Breast epithelium (tissue), 4 donors: ENCODE measurements at regions not wholly inside any gene's neighbourhood (a gene's known extent, or its start where the extent isn't known, plus 50 kb on each side); places are given as distances from the start of the nearest gene placed in this dataset.

Experiments used
- DNase-seq, 2 donors: peaks; one replicate each; pipeline ENCODE4 v3.0.0-alpha.2; 2019; ENCODE audit warnings: low spot score in 2 of 2
- H3K27ac ChIP-seq, 2 donors: fragments of 200-600 bp; sonication (generic) in 1 of 2; one replicate each; pipeline ENCODE4 v1.5.1; 2016 to 2019; ENCODE audit warnings: mild to moderate bottlenecking in 1 of 2
- H3K27me3 ChIP-seq, 2 donors: fragments of 200-600 bp; sonication (generic) in 1 of 2; one replicate each; pipeline versions ENCODE4 v1.5.1 to v1.6.0; 2017 to 2019; ENCODE audit warnings: control low read depth in 1 of 2, mild to moderate bottlenecking in 1 of 2
- H3K36me3 ChIP-seq: fragments of 200-600 bp; one replicate; pipeline ENCODE4 v1.5.1; 2019
- H3K4me1 ChIP-seq, 2 donors: fragments of 200-600 bp; sonication (generic); one replicate each; pipeline ENCODE4 v1.5.1; 2016 to 2019; ENCODE audit warnings: control low read depth in 1 of 2
- H3K4me3 ChIP-seq, 3 donors: fragments of 200-600 bp; sonication (generic); 1 replicate in 2 of 3; 2 replicates in 1 of 3; pipeline ENCODE4 v1.5.1; 2016 to 2019; ENCODE audit warnings: mild to moderate bottlenecking in 3 of 3, moderate library complexity in 2 of 3
- H3K9me3 ChIP-seq, 2 donors: fragments of 200-600 bp; sonication (generic) in 1 of 2; one replicate each; pipeline ENCODE4 v1.5.1; 2016 to 2019; ENCODE audit warnings: control low read depth in 1 of 2
- POLR2A ChIP-seq: fragments of 450-650 bp; IDR thresholded peaks from one replicate; pipeline ENCODE4 v1.6.1; 2016; ENCODE audit warnings: antibody characterized with exemption, mild to moderate bottlenecking, moderate library complexity
- POLR2AphosphoS5 ChIP-seq, 3 donors: sonication (generic); formaldehyde crosslinking; IDR thresholded peaks; one replicate each; pipeline ENCODE4 v1.6.1; 2017; ENCODE audit warnings: antibody characterized with exemption in 3 of 3
- intact Hi-C: fragments of 100-400 bp; cut with DNase I; formaldehyde crosslinking; loops from one replicate; pipeline ENCODE4 v1.15.1; 2023; ENCODE audit warnings: low total_unique reads
- TF ChIP-seq, protein P1 (sequence below), 3 donors: fragments of 450-650 bp; IDR thresholded peaks; one replicate each; pipeline ENCODE4 v1.5.1; 2016 to 2017; ENCODE audit warnings: antibody characterized with exemption in 3 of 3, mild to moderate bottlenecking in 3 of 3, moderate library complexity in 3 of 3

DNA sequence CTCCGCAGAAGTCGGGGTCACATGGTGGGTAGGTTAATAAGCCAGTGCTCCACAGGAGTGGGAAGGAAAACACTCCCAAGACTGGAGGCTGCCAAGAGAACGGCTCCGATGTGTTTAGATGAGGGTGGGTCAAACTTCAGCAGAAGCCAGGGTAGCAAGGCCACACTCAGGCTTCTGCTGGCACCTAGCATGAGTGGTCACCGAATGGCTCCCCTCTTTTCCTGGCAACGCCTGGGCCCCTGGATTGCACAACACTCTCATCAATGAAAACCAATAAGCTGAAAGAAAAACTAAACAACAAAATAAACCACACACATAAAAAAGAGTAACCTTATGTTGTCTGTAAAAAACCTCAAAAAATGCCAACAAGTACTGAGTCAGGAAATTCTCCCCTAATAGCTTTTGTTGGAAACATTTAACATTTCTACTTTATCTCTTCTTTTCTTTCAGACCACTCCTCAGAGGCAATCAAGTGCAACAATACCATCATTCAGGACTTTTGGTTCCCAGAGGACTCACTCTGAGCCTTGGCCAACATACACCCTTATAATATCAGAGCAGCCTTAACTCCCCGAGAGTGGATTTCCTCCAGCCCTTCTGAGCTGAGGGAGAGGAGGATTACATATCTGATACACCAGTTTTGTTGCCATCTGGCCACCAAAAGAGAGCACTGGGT lies 279.9 kb downstream of the ENC1 start:
- H3K27ac ChIP-seq: peak overlapping the region; percentile 43 to 74
- no peaks in the 10 kb centered on the region for H3K9me3 ChIP-seq
- DNase-seq: no peak
- no peaks in the 10 kb centered on the region for H3K27me3 ChIP-seq
- no peaks in the 10 kb centered on the region for H3K36me3 ChIP-seq
- H3K4me3 ChIP-seq: no peak overlapping the region
- intact Hi-C loops: no loop called here
- peaks cover 0 to 13% of the 10 kb centered on the region in 2 donors for H3K4me1 ChIP-seq
- TF ChIP-seq POLR2A: no peak
- no peak for TF ChIP-seq POLR2AphosphoS5 (IDR thresholded peaks at IDR 0.05)
- TF ChIP-seq, protein P1, sequence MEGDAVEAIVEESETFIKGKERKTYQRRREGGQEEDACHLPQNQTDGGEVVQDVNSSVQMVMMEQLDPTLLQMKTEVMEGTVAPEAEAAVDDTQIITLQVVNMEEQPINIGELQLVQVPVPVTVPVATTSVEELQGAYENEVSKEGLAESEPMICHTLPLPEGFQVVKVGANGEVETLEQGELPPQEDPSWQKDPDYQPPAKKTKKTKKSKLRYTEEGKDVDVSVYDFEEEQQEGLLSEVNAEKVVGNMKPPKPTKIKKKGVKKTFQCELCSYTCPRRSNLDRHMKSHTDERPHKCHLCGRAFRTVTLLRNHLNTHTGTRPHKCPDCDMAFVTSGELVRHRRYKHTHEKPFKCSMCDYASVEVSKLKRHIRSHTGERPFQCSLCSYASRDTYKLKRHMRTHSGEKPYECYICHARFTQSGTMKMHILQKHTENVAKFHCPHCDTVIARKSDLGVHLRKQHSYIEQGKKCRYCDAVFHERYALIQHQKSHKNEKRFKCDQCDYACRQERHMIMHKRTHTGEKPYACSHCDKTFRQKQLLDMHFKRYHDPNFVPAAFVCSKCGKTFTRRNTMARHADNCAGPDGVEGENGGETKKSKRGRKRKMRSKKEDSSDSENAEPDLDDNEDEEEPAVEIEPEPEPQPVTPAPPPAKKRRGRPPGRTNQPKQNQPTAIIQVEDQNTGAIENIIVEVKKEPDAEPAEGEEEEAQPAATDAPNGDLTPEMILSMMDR (IDR thresholded peaks at IDR 0.05): no peak

DNA sequence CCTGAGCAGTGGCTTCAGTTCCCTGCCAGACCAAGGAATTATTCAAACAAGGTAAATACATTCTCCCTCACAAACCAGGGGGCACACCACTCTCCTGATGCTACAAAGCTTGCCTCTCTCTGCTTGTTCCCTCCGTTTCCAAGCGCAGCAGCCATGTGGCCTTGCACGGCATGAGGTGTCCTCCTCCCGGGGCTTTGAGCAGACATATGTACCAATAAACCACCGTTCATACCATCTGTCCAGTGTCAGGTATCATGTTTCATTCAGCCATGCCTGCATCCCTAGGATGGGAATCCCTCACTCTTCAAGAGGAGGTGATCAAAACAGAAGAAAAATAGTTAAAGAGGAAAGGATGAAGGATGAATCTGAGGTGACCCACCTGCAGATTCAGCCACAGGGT lies 282.7 kb downstream of the ENC1 start:
- H3K4me1 ChIP-seq: peaks cover 0 to 13% of the 10 kb centered on the region in 2 donors

DNA sequence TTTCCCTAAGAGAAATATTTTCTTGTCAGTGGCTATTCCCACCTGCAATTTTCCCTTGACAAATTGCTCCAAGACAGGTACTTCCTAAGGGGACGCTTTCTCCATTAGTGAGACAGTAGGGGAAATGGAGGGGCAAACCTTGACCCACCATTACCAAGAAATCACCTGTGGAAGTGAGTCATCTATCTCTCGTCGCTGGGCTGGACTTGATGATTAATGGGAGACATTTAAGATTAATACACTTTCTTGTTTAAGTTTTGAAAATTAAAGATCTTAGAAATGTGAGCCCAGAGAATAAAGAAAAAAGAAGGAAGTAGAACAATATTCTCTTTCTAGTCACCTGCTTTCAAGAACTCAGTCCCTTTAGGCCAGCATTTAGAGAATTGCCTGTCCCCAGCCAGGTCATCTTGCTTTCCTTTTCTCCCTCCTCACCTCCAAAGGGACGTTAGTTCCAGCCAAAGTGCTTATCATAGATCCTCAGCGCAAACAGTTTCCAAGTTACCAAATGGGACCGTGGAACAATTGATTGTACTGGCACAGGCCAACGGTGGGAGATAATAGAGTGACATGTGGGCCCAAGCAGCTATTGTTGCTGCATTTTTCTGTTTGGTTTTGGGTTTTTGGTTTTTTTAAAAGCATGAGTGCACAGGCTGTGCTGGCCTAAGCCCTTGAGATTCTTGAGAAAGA lies 284.4 kb downstream of the ENC1 start:
- H3K4me3 ChIP-seq: no peak overlapping the region
- peaks cover 0 to 5% of the 10 kb centered on the region in 2 donors for H3K4me1 ChIP-seq
- no peaks in the 10 kb centered on the region for H3K36me3 ChIP-seq
- TF ChIP-seq POLR2AphosphoS5 (IDR thresholded peaks at IDR 0.05) (no peak), POLR2A (no peak)
- TF ChIP-seq, protein P1 (IDR thresholded peaks at IDR 0.05): no peak
- intact Hi-C loops: loop anchor here (10.0 kb wide), 1 partner anchor 1689 kb away; no protein-coding TSS in a partner anchor
- H3K27me3 ChIP-seq: no peaks in the 10 kb centered on the region
- no peaks in the 10 kb centered on the region for H3K9me3 ChIP-seq
- H3K27ac ChIP-seq: no peak overlapping the region
- DNase-seq: no peak

More for the DNA sequence above, 282.7 kb downstream of the ENC1 start:
- no peaks in the 10 kb centered on the region for H3K36me3 ChIP-seq
- no peak for TF ChIP-seq POLR2AphosphoS5 (IDR thresholded peaks at IDR 0.05)
- TF ChIP-seq, protein P1 (IDR thresholded peaks at IDR 0.05): no peak
- no peak for TF ChIP-seq POLR2A
- H3K9me3 ChIP-seq: no peaks in the 10 kb centered on the region
- intact Hi-C loops: loop anchor here (10.0 kb wide), 1 partner anchor 1687 kb away; no protein-coding TSS in a partner anchor
- H3K27ac ChIP-seq: no peak overlapping the region
- no peak overlapping the region for H3K4me3 ChIP-seq
- H3K27me3 ChIP-seq: no peaks in the 10 kb centered on the region
- no peak for DNase-seq

DNA sequence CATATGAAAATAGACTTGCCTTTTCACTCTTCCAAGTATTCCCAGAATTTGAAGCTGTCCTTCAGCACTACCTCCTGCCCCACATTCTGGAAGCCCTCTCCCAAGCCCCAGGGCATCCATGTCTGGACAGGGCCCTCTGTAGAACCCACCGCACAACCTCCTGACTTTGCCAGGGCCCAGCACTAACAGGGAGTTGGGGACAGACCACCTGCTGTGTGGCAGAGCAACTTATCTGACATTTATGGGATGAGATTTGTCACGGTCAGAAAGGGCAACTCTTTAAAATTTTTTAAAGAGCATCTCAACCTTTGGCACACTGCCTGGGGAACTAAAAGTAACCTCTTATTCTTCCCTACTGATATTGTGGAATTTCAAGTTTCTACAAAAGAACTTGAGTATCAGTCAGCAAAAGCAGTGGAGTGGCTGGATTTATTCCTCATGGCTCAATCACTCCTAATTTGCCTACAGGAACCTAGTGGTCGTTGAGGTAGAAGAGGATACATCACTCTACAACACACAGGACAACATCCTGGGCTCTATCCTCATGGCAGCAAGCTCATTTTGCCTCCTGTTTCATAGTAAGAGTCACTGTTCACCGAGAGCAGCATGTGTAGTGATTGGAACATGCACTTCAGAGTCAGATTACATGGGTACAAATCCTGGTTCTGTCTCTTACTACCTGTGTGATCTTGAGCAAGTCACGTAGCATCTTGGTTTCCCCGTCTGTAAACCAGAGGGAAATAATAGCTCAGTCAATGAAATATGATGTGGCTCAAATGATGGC lies 285.3 kb downstream of the ENC1 start:
- no peak overlapping the region for H3K27ac ChIP-seq
- H3K36me3 ChIP-seq: no peaks in the 10 kb centered on the region
- intact Hi-C loops: loop anchor here (10.0 kb wide), 1 partner anchor 1690 kb away; no protein-coding TSS in a partner anchor
- H3K4me1 ChIP-seq: peaks cover 0 to under 1% of the 10 kb centered on the region in 2 donors
- no peaks in the 10 kb centered on the region for H3K27me3 ChIP-seq
- no peaks in the 10 kb centered on the region for H3K9me3 ChIP-seq
- TF ChIP-seq, protein P1 (IDR thresholded peaks at IDR 0.05): no peak
- TF ChIP-seq POLR2A: no peak
- no peak for DNase-seq
- H3K4me3 ChIP-seq: no peak overlapping the region
